NOMO-1 (cell line): ENCODE measurements at regions not wholly inside any gene's neighbourhood (a gene's known extent, or its start where the extent isn't known, plus 50 kb on each side); places are given as distances from the start of the nearest gene placed in this dataset.

Source experiments
- DNase-seq, 2 experiments: peaks; one replicate each; lab custom pipeline; 2025; ENCODE audit not compliant: unreplicated experiment in 2 of 2; lab: John Stamatoyannopoulos, UW

DNA sequence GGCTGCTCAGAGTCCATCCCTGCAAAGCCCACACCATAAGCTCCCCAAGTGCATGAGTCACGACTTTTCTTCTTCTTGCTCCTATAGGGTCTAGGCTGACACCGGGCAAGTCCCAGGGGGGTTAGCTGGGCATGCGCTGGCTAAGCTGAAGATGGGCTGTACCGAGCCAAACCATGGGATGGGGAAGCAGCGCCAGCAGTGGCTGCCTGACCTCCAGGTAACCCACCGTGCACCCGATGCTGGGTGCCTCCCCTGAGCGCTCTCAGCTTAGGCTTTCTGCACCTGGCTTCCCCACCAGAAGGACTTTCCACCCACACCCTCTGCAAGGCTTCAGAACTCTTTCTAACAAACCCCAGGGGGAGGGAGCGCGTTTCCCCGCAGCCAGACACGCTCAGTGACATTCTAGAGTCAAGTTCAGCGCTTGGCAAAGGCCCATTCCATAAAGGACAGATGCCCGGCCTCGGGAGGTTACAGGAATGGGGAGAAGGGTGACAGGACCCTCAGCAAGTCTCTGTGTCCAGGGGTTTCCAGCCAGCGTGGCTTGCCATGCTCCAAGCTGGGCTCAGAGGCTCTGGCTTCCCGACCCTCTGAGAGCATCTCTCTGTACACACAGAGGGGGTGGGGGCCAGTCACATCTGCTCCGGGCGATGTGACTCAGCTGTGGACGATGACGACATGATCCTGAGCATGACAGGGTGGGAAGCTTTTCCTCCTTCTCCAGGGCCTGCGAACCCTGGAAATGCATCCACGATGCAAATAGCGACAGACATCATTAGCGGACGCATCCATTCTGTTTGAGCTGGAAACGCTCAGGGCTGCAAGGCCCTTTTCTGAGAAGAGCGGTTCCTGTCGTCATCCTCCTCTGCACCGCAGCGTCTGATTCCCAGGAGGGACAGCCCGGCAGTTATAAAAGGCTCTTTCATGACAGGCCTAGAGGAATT, 107.8 kb downstream of the SIK1 start:
- no peak for DNase-seq

DNA sequence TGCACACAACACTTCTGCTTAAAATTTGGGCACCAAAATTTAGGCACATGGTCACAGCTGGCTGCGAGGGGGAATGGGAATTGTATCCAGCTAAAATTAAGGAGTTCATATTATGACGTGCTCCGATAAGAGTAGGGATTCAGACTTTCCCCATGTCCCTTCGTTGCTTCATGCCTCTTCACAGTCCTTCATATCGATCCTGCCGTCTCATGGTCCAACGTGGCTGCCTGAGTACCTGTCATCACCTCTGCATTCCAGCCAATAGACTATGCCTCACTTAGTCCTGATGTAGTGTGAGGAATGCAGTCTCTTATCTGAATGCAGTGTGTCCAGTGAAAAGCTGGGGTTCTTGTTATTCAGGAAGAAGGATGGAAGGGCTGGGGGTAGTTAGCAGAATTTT, 108.6 kb downstream of the SIK1 start:
- no peak for DNase-seq

DNA sequence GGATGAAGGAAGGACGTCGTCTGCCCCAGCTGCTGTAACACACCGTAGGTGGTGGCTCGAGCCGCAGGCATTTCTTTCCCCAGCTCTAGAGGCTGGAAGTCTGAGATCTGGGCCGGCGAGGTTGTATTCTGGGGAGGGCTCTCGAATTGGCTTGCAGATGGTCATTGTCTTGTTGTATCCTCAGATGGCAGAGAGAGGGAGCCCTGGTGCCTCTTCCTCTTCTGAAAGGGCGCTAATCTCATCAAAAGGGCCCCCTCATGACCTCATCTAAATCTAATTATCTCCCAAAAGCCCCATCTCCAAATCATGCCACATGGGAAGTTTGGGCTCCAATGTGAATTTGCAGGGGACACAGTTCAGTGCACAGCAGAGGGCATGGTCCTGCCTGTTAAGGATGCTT, 109.0 kb downstream of the SIK1 start:
- no peak for DNase-seq

DNA sequence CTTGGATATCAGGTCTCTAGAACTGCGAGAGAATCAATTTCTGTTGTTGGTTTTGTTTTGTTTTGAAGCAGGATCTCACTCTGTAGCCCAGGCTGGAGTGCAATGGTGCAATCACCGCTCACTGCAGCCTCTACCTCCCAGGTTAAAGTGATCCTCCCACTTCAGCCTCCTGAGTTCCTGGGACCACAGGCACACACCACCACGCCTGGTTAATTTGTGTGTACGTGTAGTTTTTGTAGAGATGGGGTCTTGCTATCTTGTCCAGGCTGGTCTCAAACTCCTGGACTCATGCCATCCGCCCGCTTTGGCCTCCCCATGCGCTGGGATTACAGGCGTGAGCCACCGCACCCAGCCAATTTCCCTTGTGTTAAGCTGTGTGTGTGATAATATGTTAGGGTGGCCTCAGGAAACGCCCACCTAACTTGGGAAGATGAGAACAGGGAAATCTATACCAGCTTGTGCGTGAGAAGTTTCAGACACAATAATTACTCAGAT, 109.6 kb downstream of the SIK1 start:
- DNase-seq = no peak

DNA sequence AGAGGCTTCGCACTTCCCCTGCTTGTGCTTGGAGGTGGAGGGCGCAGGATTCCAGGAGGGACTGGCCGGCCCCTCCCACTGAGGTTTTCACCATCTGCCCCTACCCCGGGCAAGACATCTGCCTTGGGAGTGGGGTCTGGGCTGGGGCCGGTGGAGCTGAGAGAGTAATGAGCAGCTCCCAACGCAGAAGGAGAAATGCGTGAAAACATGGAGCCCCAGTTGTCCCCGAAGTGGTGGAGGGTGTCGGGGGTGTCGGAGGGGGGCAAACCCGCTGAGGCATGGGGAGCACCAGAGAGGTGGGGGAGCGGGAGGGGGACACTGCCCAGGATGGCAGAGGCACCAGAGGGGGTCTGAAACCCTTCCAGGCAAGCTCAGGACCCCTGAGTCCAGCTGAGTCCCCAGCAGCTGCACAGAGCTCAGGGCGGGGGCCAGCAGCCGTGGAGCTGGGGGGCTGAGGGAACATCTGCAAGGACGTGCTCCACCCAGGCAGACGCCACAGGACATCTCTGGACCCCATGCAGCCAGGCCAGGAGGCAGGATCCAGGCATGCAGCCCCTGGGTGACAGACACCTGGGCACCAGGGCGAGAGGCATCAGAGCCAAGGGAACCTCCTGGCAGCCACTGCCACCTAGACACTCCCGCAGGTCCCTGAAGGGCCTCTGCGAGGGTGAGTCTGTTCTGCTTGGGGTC, 110.6 kb downstream of the SIK1 start:
- no peak for DNase-seq

DNA sequence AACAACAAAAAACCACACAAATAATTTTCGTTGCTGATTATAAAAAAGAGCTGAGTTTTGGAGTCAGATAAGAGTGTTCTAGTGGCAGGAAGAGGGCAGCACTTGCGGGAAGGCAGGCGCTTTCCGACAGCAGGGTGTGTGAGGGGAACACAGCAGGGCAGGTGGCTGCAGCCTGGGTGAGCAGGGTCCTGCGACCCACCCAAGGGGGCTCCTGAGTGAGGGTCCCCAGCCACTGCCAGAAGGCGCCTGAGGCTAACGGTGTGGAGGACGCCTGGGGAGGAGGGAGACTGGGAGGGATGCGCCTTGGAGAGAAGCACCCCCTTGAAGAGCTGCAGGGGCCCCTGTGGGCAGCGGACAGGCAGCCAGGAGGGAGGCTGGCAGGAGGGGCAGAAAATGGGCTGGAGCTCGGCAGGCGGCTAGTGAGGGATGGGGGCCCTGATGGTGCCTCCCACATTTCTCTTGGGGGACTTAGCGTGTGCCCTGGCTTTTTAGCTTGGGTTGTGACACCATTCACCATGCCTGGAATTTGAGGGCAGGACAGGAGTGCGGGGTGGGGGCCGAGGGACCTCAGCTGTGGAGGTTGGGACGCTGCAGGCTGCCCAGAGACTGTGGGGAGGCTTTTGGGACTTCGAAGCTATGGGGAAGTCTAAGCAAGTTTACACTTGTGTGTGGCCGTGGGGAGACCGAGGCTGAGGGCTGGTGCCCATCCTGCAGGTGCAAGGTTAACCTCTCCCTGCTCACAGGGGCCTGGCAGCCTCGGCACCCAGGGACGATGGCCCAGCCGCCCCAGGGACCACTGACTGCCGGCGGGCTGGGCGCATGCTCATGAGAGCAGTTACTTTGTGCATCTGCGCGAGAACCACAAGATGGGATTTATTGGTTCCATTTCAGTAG, 111.4 kb downstream of the SIK1 start:
- DNase-seq = no peak

DNA sequence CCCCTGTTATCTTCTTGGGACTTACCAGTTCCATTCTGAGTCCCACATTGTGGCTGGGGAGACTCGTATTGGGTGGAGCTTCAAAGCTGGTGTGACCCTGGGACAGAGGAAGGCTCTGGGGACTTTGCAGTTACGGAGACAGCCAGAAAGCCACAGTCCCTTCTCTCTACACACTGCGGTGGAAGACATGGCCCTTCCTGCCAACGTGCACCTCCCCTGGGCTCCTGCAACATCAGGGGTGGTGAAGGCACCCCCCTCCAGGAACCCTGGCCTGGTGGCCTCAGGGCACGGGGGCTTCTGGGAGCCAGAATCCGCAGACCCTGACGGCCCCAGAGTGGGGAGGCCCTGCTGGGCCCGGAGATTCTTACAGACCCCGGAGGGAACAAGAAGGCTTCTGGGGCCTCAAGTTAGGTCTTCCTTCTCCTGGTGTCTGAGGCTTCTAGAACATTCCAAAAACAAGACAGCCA, 113.0 kb downstream of the SIK1 start:
- DNase-seq = no peak

DNA sequence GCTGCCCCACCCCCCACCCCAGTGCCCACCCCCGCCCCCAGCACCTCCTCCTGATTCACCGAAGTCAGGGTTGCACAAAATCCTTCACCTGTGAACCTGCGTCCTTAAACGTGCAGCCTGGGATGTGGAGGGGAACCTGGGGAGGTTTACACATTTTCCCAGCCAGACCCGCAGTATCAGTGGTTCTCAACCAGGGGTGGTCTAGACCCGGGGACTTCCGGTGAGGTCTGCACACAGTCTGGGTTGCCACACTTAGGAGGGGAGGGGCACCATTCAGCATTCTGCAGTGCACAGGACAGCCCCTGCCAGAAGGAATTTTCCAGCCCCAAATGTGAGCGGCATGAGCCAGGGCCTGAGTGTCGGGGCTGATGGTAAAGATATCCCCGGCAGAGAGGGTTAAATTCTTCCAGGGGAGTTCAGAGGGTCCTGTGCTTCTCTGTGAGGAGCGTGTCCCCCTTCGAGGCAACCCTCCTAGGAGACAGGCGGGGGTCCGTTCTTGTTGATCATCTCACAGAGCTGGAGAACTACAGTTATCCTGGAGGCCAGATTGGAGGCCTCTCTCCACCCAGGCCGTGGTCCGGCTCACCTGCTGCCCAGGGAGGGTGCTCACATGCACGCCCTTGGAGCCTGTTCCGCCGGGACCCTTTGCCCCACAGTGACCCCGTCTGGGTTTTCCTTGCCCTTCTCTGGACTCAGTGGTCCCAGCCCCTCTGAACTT, 113.6 kb downstream of the SIK1 start:
- no peak for DNase-seq

DNA sequence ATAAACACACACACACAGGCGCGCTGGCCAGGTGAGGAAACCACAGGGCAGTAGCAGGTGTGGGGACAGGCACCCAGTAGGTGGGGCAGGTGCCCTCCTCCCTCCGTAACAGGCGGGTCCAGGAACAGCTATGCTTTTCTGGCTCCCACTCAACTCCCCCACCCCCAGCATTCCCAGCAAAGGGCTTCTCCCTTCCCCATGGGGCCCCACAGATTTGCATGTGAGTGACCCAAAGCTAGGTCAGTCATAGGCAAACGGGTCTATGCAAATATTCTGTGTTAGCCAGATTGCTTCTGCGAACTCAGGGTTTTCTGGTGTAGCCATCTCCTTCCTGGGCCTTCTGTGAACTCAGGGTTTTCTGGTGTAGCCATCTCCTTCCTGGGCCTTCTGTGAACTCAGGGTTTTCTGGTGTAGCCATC, 114.2 kb downstream of the SIK1 start:
- no peak for DNase-seq

DNA sequence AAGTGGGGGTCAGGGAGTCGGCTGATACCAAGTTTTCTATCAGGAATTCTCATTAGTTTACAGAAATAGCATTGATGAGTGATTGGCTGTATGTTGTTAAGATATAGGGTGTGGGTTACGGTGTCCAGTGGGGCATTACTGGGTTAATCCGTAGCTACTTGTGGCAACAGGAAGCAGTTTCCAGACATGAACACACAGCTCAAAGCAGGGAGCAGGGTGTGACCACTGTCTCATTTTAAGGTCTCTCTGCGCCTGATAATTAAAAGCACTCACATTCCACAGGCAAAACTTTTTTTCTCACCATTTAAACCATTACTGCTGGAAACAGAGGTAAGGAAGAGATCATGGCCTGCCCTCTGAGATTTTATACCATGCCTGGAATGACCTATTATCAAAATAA, 114.9 kb downstream of the SIK1 start:
- DNase-seq = no peak

DNA sequence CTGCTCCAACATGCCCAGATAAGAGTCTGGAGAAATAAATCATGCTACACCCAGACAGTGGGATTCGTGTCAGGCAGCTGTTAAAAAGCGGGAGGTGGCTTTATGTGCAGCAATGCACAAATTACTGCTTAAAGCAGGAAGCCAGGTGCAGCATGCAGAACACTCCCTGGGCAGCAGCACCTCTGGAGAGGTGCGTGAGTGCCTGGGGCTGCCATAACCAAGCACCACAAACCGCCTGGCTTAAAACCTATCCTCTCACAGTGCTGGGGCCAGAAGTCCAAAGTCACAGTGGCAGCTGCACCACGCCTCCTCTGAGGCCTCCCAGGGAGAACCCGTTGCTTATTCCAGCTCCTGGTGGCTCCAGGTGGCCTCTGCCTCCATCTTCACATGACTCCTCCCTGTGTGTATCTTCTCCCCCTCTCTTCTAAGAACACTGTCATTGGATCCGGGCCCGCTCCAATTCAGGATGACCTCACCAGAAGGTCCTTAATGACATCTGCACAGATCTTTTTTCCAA, 115.6 kb downstream of the SIK1 start:
- no peak for DNase-seq

DNA sequence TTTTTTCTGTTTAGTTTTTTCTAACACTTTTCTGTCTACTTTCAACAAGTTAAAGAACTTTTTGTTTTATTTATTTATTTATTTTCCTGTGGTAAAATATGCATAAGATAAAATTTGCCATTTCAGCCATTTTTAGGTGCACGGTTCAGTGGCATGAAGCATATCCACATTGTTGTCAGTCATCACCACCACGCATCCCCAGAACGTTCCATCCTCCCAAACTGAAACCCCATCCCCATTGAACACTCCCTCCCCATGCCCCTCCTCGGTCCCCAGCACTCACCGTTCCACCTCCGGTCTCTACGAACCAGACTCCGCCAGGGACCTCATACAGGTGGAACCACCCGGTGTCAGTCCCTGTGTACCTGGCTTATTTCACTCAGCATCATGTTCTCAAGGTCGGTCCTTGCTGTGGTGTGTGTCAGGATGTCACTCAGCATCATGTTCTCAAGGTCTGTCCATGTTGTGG, 118.1 kb downstream of the SIK1 start:
- no peak for DNase-seq

DNA sequence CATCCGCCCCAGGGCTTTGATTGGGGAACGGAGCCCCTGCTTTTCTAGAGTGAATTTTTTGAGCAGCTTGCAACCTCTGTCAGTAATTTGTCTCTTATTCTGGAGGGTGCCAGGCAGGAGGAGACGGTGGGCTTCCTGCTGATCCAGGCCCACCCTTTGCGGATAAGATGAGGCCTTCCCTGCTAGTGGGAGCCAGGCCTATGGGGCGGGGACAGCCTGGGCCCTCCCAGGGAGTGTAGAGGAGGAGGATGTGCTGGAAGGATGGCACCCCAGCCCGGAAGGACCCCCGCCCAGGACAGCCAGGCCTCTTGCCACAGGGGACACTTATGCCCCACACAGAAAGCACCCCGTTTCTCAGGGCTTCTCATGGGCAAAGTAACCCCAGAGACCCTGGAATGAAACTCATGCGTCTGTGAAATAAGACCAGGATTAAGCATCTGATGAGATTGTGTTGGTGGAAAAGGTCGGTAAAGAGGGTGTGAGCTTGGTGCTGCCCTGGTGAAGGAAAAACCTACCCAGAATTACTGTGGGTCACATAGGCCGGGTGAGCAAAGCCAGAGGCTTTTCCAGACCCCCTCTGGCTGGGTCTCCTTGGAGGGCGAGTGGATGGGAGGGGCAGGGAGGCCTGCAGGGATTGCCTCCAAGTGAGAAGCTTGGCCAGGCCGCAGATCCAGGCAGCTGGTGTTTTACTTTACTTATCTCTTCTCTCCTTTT, 118.7 kb downstream of the SIK1 start:
- DNase-seq = no peak

DNA sequence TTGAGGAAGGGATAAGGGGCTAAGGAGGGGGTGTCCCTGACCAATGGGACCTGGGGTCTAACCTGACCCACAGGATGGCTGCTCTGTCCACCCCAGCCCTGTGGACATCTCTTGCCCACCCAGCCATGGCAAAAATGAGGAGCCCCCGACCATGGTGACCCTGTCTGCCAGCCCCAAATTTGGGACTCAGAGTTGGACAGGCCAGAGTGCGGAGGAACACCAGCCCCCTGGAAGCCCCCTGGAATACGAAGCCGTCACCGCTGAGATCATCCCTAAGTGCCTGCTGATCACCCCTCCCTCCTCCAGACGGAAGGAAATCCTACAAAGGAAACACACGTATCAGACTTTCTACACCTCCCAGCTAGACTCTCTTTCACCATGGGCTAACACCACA, 119.3 kb downstream of the SIK1 start:
- DNase-seq = no peak

DNA sequence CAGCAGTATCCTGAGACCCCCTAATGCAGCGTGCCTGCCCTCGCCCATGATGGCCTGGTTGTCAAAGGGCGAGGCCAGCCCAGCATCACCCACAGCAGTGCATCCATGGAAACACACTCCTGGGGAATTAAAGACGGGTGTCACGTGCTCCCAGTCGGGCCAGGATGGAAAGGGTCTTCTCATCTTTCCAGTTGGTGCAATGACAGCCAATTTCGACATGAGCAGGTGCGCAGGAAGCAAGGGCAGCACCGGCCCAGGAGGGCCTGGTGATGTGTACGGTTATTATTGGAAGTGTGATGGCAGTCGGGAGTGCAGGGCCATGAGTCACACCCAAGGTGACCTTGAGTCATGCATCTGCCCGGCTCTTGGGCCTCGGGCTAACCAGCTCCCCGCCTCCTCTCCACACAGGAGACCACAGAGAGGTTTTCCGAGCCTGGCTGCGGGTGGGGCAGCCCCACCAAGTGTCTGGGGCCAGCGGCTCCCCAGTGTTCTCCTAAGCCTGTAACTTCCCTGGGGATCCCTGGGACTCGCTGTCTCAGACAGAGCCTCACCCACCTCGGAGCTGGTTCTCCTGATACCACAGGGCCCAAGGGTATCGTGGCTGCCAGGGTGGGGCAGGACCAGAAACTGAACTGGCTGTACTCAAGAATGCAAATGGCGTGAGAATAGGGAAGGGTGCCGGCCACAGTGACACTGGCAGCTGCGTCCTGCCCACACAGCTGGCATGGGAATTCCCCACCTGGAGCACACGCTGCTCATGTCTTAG, 119.8 kb downstream of the SIK1 start:
- no peak for DNase-seq

DNA sequence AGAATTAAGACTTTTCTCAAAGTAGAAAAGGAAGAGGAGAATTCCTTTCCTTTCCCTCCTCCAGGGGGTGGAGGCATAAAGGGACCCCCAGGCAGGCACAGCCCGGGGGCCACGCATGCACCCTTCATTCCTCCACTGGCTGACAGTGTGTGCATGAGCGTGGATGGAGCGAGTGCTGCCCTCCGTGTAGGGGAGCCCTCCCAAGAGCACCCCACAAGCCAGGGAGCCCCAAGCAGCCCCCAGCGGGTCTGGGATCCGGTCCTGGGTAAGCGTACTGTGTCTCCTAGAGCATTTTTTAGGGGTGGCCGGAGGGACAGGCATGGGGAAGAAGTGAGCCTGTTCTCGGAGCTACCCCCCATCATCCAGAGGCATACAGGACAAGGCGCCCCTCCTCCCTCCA, 120.5 kb downstream of the SIK1 start:
- DNase-seq = no peak

DNA sequence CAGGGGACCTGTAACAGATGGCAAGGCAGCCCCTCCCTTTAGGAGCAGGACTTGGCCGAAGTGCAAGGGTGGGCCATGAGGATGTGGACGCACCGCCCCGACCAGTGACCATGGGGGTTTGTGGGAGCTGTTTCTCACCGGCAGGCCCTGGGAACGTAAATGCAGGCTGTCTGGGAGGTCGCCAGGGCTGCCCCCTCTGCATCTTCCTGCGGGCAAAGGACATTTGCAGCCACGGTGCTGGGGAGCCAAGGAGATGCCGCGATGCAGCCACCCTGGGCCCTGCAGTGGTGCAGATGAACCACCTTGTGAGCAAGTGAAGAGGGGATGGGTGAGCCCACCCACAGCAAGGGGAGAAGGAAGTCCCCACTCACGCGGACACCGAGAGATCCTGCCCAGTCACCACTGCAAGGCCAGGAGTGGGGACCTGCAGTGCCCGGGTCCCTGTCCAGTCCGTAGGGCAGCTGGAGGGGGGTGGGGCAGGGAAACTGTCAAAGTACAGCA, 121.1 kb downstream of the SIK1 start:
- DNase-seq = no peak

DNA sequence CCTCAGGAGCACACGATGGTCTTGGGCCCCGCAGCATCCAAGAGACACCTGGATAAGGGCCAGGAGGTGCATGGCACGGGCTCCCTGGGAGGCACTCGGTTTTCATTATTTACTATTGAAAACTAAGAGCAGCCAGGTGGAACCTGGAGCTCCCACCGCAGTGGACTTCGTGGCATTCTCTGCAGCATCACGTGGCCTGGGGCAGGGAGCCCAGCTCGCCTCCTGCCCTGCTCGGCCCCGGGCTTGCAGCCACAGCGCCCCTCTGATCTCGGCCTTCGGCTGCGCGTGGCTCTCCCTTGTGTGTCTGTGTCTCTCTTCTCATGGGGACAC, 121.6 kb downstream of the SIK1 start:
- DNase-seq = no peak
